Astrocyte (in vitro differentiated cells and primary cell): ENCODE measurements at regions not wholly inside any gene's neighbourhood (a gene's known extent, or its start where the extent isn't known, plus 50 kb on each side); places are given as distances from the start of the nearest gene placed in this dataset.

ENCODE experiments used
- DNase-seq: peaks from one replicate; pipeline ENCODE4 v3.0.0-alpha.2; 2010; ENCODE audit warnings: low read depth
- FAIRE-seq: peaks from 2 replicates; lab custom pipeline; 2011; peaks lifted over from hg19 to GRCh38; lab: Jason Lieb, UNC
- H2AFZ ChIP-seq: 2 replicates; pipeline ENCODE4 v1.6.0; 2012; ENCODE audit warnings: low read depth, low read length, inconsistent platforms
- H3K27ac ChIP-seq: 2 replicates; pipeline ENCODE4 v1.5.1; 2011; ENCODE audit warnings: low read depth, low read length, inconsistent platforms
- H3K27me3 ChIP-seq: 2 replicates; pipeline ENCODE4 v1.6.0; 2011; ENCODE audit warnings: low read length, inconsistent platforms; ENCODE audit not compliant: insufficient read depth
- H3K36me3 ChIP-seq: 2 replicates; pipeline ENCODE4 v1.5.1; 2011; ENCODE audit warnings: low read length, inconsistent platforms; ENCODE audit not compliant: insufficient read depth
- H3K4me1 ChIP-seq: 2 replicates; pipeline ENCODE4 v1.5.1; 2011; ENCODE audit warnings: low read length, inconsistent platforms; ENCODE audit not compliant: insufficient read depth
- H3K4me2 ChIP-seq: 2 replicates; pipeline ENCODE4 v1.6.0; 2012; ENCODE audit warnings: low read length, inconsistent platforms
- H3K4me3 ChIP-seq: 2 replicates; pipeline ENCODE4 v1.5.1; 2011; ENCODE audit warnings: low read depth, mild to moderate bottlenecking, low read length, inconsistent platforms; ENCODE audit not compliant: insufficient read depth
- H3K79me2 ChIP-seq: 2 replicates; pipeline ENCODE4 v1.6.0; 2012; ENCODE audit warnings: mild to moderate bottlenecking, low read length, inconsistent platforms; ENCODE audit not compliant: insufficient read depth
- H3K9ac ChIP-seq: 2 replicates; pipeline ENCODE4 v1.6.0; 2012; ENCODE audit warnings: mild to moderate bottlenecking, low read length, inconsistent platforms
- H3K9me3 ChIP-seq: 2 replicates; pipeline ENCODE4 v1.5.1; 2012; ENCODE audit warnings: low read depth, mild to moderate bottlenecking, low read length, inconsistent platforms; ENCODE audit not compliant: insufficient read depth
- H4K20me1 ChIP-seq: 2 replicates; pipeline ENCODE4 v1.6.0; 2012; ENCODE audit warnings: low read length, inconsistent platforms; ENCODE audit not compliant: insufficient read depth
- H3K27ac Mint-ChIP-seq: one replicate; pipeline ENCODE4 v1.8.0; 2021; ENCODE audit warnings: mild to moderate bottlenecking, mixed read lengths; ENCODE audit not compliant: unreplicated experiment
- H3K27me3 Mint-ChIP-seq: one replicate; pipeline ENCODE4 v1.8.0; 2021; ENCODE audit warnings: low read depth, mixed read lengths; ENCODE audit not compliant: unreplicated experiment
- H3K36me3 Mint-ChIP-seq: one replicate; pipeline ENCODE4 v1.8.0; 2021; ENCODE audit warnings: low read depth, mixed read lengths; ENCODE audit not compliant: unreplicated experiment
- H3K4me1 Mint-ChIP-seq: one replicate; pipeline ENCODE4 v1.8.0; 2021; ENCODE audit warnings: low read depth, mixed read lengths; ENCODE audit not compliant: unreplicated experiment
- H3K4me3 Mint-ChIP-seq: one replicate; pipeline ENCODE4 v1.8.0; 2021; ENCODE audit warnings: mild to moderate bottlenecking, moderate library complexity, mixed read lengths; ENCODE audit not compliant: unreplicated experiment
- H3K9me3 Mint-ChIP-seq: one replicate; pipeline ENCODE4 v1.8.0; 2021; ENCODE audit warnings: mild to moderate bottlenecking, mixed read lengths; ENCODE audit not compliant: unreplicated experiment
- EZH2 ChIP-seq: IDR thresholded peaks from 2 replicates; pipeline ENCODE4 v1.6.1; 2012; ENCODE audit warnings: mild to moderate bottlenecking, low read length, inconsistent platforms; ENCODE audit not compliant: insufficient read depth
- TF ChIP-seq, protein P1 (sequence below): IDR thresholded peaks from 2 replicates; pipeline ENCODE4 v1.5.1; 2011; ENCODE audit warnings: low read depth, mild to moderate bottlenecking, inconsistent platforms, low read length, moderate library complexity; ENCODE audit not compliant: insufficient read depth

DNA sequence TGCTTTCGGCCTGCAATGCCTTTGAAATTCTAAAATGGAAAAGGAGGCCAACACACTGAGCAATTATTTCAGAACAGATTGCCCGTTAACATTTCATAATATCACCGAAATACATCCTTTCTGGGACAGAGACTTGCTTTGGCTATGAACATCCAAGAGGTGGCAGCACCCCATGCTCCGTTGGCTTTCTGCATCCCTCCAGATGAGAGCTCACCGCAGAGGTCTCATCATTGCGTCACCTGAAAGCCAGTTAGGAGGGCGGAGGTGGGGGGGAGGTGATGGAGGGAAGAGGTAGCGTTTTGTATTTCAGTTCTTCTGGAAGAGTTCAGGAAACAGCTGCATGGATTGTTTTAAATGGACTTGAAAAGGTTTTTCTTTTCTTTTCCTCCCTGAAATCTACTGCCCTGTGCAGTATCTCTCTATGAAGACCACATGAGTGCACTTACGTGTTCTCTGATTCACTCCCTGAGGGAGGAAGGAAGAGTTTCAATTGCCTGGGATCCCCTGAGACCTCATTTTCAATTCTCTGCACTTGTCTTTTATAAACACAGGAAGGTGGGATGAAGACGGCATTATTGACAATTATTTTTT lies 166.8 kb upstream of the PGRMC2 start:
- no peaks in the 10 kb centered on the region for H3K9me3 Mint-ChIP-seq
- H3K27me3 Mint-ChIP-seq, result no peaks in the 10 kb centered on the region
- Histone ChIP-seq H3K27ac (peak overlapping the region; percentile 86), H3K4me2 (peak overlapping the region; percentile 84), H3K79me2 (no peaks in the 10 kb centered on the region), H3K9ac (peak overlapping the region; percentile 73), H2AFZ (peak overlapping the region; percentile 45), H3K4me1 (peaks cover 17% of the 10 kb centered on the region), H3K27me3 (no peaks in the 10 kb centered on the region), H3K9me3 (no peaks in the 10 kb centered on the region), H3K4me3 (peak overlapping the region; percentile 46), H4K20me1 (no peaks in the 10 kb centered on the region), H3K36me3 (no peaks in the 10 kb centered on the region)
- DNase-seq (peak; percentile 88), FAIRE-seq (peak; percentile 20)
- TF ChIP-seq EZH2, result no peak
- TF ChIP-seq, protein P1, sequence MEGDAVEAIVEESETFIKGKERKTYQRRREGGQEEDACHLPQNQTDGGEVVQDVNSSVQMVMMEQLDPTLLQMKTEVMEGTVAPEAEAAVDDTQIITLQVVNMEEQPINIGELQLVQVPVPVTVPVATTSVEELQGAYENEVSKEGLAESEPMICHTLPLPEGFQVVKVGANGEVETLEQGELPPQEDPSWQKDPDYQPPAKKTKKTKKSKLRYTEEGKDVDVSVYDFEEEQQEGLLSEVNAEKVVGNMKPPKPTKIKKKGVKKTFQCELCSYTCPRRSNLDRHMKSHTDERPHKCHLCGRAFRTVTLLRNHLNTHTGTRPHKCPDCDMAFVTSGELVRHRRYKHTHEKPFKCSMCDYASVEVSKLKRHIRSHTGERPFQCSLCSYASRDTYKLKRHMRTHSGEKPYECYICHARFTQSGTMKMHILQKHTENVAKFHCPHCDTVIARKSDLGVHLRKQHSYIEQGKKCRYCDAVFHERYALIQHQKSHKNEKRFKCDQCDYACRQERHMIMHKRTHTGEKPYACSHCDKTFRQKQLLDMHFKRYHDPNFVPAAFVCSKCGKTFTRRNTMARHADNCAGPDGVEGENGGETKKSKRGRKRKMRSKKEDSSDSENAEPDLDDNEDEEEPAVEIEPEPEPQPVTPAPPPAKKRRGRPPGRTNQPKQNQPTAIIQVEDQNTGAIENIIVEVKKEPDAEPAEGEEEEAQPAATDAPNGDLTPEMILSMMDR, result peak; percentile 88
- peak overlapping the region; percentile 89 for H3K27ac Mint-ChIP-seq
- H3K4me1 Mint-ChIP-seq, result peaks cover 40% of the 10 kb centered on the region
- H3K4me3 Mint-ChIP-seq, result peak overlapping the region; percentile 29
- H3K36me3 Mint-ChIP-seq, result peaks cover 4% of the 10 kb centered on the region

- no peaks in the 10 kb centered on the region for H3K36me3 ChIP-seq
- H3K27me3 Mint-ChIP-seq, result no peaks in the 10 kb centered on the region
- no peaks in the 10 kb centered on the region for H3K79me2 ChIP-seq
- peaks cover 3% of the 10 kb centered on the region for H3K9me3 Mint-ChIP-seq
- H3K4me1 Mint-ChIP-seq, result peaks cover 39% of the 10 kb centered on the region
- H3K4me3 ChIP-seq, result no peak overlapping the region
- H4K20me1 ChIP-seq, result no peaks in the 10 kb centered on the region
- H3K27ac Mint-ChIP-seq, result peak overlapping the region; percentile 55
- no peaks in the 10 kb centered on the region for H3K27me3 ChIP-seq
- no peak for FAIRE-seq
- TF ChIP-seq, protein P1, result no peak
- no peak for TF ChIP-seq EZH2
- no peak overlapping the region for H3K4me3 Mint-ChIP-seq
- H3K9ac ChIP-seq, result no peak overlapping the region
- H3K4me1 ChIP-seq, result peaks cover 17% of the 10 kb centered on the region
- H3K4me2 ChIP-seq, result no peak overlapping the region
- DNase-seq, result no peak
- no peak overlapping the region for H3K27ac ChIP-seq
- peaks cover 4% of the 10 kb centered on the region for H3K36me3 Mint-ChIP-seq
- no peaks in the 10 kb centered on the region for H3K9me3 ChIP-seq
- no peak overlapping the region for H2AFZ ChIP-seq
Observed at GRCh38 chr4:128452415-128452814, 164.8 kb upstream of the PGRMC2 start.

DNA sequence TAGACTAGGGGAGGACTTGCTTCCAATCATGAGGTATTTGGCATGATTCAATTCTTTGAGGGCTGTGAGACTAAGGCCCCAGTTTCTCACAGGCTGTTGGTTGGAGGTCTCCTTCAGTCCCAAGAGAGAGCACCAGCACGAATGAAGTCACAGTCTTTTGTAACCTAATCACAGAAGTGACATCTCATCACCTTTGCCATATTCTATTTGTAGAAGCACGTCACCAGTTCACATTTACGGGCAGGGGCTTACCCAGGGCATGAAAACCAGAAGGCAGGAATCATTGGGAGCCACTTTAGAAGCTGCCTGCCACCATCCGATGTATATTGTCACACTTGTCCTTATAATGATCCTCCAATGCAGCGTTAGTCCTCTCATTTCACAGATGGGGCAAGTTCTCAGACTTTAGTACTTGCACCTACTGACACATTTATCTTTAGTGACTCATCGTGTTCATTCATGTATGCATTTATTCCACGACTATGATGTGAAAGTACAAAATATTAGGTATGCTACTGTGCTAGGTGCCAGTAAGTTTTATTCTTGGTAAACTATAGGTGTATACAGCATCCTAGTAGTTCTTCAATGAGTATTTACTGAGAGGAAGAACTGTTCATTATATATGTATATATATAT lies 163.8 kb upstream of the PGRMC2 start:
- no peak for TF ChIP-seq EZH2
- TF ChIP-seq, protein P1, result no peak
- Histone ChIP-seq H3K9ac (no peak overlapping the region), H3K27me3 (no peaks in the 10 kb centered on the region), H2AFZ (no peak overlapping the region), H3K4me2 (no peak overlapping the region), H3K36me3 (no peaks in the 10 kb centered on the region), H3K79me2 (no peaks in the 10 kb centered on the region), H3K27ac (no peak overlapping the region), H4K20me1 (no peaks in the 10 kb centered on the region), H3K4me3 (no peak overlapping the region), H3K9me3 (no peaks in the 10 kb centered on the region), H3K4me1 (peaks cover 17% of the 10 kb centered on the region)
- peaks cover 3% of the 10 kb centered on the region for H3K9me3 Mint-ChIP-seq
- H3K4me1 Mint-ChIP-seq, result peaks cover 34% of the 10 kb centered on the region
- FAIRE-seq (no peak), DNase-seq (peak; percentile 56)
- H3K27ac Mint-ChIP-seq, result peak overlapping the region; percentile 37
- H3K4me3 Mint-ChIP-seq, result no peak overlapping the region
- H3K27me3 Mint-ChIP-seq, result no peaks in the 10 kb centered on the region
- H3K36me3 Mint-ChIP-seq, result peaks cover 9% of the 10 kb centered on the region
